A172 (cell line): ENCODE measurements at regions not wholly inside any gene's neighbourhood (a gene's known extent, or its start where the extent isn't known, plus 50 kb on each side); places are given as distances from the start of the nearest gene placed in this dataset.
A peak's percentile ranks its signal among the peaks of the same experiment; 100 is the strongest.

Source experiments
- DNase-seq: peaks from one replicate; pipeline ENCODE4 v3.0.0-alpha.2; 2015; ENCODE audit warnings: low spot score

DNA sequence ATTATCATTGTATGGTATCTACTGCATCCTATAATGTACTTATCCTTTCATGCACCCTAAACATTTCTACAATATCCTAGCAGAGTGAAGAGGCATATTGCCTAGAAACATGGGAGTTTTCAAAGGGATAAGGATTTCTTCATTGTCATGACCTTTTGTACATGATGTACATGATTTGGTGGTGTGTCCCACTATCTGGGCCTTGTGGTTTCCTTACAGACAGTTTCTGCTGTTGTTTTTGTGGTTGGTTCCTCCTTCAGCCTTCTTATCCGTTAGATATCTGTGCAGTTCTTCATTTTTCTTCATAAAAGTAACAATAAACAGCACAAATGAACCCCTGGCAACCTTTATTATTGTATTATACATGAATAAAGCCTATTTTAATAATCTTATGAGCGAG, 70.4 kb upstream of the BACH1 start:
- DNase-seq, result no peak

DNA sequence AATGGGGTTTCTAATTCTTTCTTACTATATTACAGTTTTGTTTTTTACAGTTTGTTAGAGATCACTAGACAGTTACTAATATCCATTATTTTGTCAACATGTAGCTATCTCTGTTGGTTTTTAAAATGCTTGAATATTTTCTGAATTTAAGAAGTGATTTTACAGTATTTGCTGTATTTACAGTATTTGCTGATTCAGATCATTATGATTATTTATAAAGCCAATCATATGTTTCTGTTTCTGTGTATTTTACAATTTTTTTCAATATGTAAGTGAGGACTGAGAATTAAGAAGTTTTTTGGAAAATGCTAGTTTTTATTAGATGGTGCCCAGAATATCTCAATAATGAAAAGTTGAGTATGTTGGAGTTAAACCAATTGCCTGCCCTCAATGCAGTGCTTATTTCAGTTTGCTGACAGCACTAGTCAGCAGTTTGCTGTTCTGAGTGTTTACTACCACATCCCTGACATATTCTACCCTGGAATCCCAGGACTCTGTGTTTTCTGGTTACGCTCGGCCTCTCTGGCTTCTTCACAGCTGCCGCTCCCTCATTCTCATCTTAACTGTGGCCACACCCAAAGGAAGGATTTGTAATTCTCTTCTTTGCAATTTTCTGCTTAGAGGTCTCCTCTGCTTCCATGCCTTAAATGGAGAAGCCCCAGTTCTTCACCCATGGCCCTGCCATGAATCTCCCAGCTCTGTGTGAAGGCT, 68.0 kb upstream of the BACH1 start:
- DNase-seq, result peak; percentile 81

DNA sequence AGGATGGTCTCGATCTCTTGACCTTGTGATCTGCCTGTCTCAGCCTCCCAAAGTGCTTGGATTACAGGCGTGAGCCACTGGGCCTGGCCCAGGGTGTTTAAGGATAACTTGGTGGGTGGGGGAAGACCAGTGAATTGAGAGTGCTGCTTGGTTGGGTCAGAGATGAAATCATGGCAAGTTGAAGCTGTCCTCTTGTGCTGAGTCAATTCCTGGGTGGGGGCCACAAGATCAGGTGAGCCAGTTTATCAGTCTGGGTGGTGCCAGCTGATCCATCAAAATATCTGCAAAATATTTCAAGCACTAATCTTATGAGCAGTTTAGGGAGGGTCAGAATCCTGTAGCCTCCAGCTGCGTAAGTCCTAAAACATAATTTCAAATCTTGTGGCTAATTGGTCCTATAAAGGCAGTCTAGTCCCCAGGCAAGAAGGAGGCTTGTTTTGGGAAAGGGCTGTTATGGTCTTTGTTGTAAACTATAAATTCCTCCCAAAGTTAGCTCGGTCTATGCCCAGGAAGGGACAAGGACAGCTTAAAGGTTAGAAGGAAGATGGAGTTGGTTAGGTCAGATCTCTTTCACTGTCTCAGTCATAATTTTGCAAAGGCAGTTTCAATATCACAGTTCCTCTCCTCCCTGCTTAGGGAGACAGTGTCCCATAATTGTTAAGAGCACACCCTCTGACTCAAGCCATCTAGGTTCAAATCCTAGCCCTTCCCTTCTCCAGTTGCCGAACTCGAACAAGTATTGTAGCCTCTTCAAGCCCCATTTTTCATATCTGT, 66.8 kb upstream of the BACH1 start:
- DNase-seq, result peak; percentile 90

DNA sequence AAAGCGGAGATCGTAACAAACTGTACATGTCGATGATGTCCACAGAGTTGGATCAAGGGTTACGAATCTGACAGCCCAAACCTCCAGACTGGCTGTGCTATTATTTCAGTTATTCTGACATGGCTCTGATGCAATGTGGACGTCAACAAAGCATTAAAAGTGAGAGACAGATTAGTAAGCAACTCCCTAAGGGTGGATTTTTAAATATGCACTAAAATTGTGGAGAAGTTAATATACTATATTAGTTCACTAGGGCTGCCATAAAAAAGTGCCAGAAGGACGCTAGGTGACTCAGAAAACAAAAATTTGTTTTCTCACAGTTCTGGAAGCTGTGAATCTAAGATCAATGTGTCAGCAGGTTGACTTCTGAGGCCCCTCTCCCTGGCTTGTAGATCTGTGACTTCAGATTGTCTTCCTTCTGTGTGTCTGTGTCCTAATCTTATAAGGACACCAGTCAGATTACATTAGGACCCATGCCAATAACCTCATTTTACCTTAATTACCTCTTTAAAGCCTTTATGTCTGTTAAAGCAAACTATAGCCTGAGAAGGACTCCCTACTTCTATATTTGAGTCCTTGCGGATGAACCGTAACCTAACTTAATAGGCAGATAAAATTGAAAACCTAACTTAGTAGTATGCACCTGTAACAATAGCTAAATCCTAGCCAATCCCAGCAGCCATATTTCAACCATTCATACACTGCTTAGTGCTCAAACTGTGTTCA, 66.0 kb upstream of the BACH1 start:
- peak; percentile 94 for DNase-seq

DNA sequence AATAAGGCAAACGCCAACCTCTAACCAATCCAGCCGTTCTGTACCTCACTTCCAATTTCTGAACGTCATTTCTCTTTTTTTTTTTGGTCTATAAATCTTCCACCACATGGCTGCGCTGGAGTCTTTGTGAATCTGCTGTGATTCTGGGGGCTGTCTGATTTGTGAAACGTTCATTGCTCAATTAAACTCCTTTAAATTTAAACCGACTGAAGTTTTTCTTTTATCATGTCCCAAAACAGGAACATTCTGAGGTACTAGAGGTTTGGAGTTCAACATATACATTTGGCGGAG, 65.5 kb upstream of the BACH1 start:
- no peak for DNase-seq

DNA sequence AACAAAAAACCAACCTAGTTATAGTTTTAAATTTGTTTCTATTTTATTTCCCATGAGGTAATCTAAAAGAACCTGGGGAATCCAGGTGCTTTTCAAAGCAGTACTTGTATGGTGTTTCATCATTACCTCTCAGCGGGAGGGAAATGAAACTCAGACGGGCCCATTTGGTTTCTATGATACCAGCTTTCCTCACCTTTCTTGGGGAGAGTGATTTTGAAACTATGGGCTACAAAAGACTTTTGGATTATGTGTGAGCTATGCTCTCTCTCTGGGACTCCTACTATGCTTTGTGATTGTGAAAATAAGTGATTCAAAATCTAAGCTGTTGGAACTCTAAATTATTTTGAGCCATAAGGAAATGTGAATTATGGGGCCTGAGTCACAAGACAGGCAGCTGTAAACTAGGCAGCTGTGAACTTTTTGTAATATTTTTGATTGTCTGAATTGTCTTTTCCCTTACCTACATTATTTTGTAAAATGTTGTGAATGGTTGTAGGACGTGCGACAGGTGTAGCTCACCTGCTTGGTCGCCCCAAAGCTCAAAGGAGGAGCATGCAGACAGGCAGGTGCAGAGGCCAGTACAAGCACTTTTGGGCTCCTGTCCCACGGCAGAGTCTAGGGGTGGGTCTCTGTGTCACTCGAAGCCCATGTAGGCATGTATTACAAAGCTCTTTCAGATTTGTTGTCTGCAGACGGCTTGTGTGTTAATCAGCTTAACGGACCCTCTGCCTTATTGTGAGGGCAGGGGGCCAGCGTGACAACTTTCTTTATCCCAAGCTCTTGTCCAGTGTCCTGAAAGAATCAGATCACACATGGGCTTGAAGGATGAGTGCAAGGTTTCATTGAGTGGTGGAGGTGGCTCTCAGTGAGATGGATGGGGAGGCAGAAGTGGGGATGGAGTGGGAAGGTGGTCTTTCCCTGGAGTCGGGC, 64.8 kb upstream of the BACH1 start:
- DNase-seq, result peak; percentile 26

DNA sequence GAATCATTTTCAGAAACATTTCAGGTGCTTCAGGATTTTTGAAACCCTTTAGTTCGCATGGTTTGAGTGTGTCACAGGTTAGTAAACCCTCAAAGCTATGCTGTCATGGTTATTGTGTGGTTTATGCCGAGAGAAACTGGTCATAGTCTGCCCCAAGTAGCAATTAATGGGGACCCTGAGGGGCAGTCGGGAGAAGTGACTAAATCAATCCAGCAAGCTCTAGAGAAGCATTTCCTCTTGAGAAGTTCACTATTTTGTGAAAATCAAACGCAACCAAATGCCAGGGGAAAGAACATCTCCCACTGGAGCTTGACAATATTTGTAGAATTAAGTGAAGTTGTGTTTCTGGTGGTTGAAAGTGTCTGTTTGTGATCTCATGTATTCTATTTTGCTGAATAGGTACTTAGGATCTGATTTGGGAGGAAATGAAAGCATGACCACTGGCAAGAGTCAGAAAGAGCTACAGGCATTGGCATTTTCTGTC, 63.0 kb upstream of the BACH1 start:
- no peak for DNase-seq

DNA sequence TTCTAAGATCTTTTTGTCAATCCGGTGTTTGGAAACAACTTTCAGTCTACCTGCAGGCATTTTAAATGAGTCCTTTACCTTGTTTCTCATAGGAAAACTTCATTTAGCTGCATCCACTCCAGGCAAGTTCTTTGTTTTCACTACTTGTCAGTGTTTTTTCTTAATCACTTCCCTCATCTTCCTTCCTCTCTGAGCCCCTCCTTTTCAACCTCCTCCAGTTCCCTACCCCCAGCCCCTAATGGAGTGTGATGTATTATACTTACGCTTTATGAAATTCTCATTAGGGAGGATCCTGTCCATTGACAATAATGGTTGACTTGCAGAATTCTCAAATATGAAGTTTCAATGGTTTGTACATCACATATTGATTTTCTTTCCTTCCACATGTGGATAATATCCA, 62.5 kb upstream of the BACH1 start:
- DNase-seq, result no peak

DNA sequence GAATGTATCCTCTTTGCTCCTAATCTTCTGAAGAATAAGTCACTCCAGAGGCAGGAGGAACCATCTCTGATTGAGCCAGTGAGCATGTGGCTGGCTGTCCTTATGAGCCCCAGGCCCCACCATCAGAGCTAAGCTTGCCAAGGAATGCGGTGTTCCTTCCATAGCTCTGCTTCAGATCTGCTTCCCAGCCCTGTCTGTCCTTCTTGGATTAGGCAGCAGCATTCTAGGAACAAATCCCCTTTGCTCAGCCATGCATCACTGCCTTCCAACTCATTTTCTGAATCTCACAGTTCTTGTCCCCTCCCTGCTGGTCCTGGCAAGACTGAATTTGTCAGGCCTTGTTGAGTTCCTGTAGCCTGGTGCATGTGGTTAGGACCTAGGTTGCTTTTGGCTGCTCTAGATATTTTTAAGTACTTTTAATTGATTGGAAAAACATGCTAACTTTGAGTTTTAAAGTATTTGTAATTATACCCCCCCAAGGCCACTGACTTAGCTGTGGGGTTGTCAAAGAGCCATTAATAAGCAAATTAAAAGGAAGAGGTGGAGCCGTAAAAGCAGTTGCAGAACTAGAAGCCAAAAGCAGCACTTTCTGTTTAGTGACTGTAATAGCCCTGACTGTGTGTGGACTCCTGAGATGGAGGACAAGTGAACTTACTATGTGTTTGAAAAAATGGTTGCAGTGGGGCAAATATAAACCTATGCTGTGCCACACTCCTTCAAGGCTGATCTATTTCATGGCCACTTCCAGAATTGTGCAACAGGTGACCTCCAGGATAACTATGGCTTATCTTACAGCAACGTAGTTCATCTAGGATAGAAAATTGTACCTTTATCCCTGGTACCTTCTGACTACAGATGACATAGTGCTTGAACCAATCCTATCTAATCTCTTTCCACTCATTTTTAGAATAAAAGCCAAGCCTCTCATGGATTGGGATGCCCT, 61.3 kb upstream of the BACH1 start:
- DNase-seq, result no peak

DNA sequence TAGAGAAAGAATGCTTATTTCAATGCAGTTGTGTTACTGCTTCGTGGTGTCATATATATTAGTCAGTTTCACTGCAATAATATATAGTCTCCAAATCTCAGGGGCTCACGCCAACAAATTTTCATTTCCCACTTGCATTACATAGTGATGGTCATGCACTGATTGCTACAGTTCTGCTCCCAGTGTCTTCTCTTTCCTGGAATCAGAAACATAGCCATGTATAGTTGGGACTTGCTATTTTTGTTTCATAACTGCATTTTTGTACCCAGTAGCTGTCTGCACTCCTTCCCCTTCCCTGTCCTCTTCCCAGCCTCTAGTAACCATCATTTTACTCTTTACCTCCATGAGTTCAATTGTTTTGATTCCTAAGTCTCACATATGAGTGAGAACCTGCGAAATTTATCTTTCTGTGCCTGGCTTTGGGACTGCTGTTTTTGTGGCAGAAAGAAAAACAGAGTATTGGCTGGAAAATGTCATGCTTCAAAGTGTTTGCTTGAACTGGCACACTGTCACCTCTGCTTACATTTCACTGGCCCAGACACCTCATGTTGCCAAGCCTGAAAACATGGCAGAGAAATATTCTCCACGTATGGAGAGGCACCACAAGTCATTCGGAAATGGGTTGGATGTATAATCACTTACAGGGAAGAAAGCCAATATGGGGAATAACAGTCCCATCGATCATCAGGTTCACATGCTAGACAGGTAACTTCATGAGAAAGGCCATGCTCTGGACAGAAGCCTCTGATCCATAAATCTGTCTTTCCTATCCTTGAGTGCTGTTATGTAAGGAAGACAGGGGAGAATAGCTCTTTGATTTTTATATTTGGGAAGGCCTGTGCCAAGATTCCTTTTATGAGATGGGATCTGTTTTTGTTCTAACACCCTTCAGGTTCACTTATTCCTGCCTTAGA, 60.4 kb upstream of the BACH1 start:
- no peak for DNase-seq

DNA sequence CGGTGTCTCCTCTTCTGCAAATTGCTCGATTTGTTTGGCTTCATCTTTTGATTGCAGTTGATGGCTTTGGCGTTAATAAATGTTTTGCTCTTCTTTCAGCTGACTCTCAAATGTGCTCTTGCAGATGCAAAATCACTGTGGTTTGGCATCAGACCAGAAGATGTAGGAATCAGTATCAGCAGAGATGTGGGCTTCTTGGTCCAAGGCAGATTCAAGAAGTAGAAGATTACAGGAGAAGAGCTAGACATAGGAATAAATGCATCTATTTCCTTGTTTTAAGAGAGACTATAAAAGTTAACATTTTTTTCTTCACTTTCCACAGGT, 59.8 kb upstream of the BACH1 start:
- peak; percentile 55 for DNase-seq

DNA sequence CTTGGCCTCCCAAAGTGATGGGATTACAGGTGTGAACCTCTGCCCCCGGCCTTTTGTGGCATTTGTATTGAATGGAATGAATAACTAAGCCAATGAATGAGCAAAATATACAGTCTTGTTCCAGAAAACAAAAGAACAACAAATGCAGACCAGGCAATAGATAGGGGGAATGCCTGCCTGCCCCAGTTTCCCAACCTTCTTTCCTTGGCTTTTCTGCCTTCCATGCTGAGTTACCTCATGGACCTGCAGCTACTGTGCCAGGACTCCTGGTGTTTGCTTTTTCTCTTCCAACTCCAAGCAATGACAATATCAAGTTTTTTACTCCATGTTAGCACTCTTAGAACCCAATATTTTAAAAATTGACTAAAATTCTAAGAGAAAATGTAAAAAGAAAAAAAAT, 58.6 kb upstream of the BACH1 start:
- DNase-seq, result no peak

DNA sequence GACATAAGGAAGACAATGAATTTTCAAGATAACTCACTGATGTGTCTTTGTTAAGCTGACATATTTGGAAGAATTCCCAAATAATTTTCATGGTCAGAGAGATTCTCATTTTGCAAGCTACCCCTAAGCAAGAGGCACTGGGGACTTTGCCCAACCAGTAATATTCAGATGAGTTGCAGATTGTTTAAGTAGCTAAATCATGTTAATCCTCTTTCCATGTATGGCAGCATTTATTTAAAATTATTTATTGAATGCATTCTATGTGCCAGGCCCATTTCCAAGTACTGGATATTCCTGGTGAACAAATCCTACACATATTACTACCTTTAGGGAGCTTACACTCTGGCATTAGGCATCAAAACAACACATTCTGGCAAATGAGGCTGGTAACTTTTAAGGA, 56.5 kb upstream of the BACH1 start:
- DNase-seq, result no peak

DNA sequence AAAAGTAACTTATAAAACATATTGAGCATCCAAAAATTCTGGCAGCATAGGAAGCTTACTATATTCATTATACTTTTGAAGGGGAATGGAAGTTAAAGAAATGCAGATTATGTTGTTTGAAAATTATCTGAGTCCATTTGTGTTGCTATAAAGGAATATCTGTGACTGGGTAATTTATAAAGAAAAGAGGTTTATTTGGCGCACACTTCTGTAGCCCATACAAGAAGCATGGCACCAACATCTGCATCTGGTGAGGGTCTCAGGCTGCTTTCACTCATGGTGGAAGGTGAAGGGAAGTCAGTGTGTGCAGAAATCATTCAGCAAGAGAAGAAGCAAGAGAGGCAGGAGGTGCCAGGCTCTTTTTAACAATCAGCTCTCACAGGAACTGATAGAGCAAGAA, 55.5 kb upstream of the BACH1 start:
- DNase-seq, result no peak

DNA sequence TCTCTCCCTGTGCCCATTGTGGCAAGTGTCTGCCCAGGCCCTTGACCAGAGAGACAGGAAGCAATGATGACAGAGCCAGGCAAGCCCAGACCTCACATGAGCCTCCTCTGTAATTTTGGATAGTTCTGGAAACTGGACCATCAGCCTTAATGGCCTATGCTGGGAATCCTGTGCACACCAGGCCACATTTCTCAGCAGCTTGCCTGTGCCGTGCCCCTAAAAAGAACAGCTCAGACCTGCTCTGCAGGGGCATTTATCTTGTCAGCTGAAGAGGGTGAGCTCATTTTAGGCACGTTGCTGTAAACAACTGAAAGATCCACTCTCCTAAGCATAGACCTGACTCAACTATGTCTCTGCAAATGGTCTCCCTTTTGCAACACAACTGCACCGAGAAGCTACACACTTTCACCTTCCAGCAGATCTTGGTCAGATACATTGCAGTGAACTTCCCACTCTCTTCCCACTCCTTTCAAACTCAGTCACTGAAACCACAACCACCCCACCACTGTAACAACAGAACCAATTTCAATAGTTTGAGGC, 53.5 kb upstream of the BACH1 start:
- no peak for DNase-seq

DNA sequence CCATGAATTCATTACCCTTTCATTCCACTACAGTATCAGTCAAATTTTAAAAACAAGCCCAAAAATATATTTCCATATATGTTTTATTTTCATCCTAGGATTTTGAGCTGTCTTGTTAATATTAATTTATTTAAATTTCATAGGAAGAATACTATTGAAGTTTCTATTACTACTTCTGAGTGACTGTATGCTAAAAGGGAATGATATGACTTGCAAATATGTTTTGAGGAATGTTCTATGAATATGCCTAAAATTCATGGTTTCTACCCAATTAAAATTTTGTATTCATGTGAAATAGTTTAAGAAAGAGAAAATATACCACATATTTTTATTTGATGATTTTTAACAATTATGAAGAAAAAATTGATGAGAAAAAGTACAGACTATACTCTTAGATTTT, 52.9 kb upstream of the BACH1 start:
- DNase-seq, result no peak

DNA sequence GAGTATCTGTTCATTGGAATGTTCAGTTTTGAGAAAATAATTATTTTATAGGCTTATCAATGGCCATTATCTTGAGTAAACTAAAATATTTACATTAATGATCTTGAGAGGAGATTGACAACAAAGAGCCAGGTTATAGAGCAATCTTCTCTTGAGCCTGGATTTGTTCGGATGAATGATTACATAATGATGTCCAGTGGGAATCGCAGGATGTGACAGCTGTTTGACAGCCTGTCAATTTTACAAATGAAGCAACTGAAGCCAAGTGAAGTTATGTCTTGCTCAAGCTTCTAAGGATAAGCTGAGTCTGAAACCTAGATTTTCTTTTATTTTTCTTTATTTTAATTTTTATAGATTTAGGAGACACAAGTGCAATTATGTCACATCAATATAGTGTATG, 52.1 kb upstream of the BACH1 start:
- no peak for DNase-seq

DNA sequence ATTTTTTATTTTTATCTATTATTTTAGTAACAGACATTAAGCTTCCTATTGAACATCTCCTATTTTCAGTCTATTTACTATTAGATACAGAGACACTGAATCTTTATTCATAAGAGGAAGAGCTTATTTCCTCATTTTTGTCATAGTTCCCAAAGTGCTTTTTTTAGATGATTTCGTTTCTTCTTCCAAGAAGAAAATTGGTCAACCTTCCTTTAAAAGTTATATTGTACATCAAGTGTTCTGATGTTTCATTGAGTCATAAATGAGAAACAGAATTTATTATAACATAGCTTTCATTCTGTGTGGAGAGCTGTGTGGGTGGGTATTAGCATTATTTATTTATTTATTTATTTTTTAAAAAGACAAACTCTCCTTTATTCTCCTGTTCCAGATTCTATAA, 50.6 kb upstream of the BACH1 start:
- DNase-seq, result no peak
